ENCODE measurements at regions not wholly inside any gene's neighbourhood (a gene's known extent, or its start where the extent isn't known, plus 50 kb on each side); places are given as distances from the start of the nearest gene placed in this dataset.
"Not testable (repeated sequence)": the region's sequence is repeated elsewhere in the genome, so short reads cannot be mapped to it uniquely, and the experiment has no call there.

DNA sequence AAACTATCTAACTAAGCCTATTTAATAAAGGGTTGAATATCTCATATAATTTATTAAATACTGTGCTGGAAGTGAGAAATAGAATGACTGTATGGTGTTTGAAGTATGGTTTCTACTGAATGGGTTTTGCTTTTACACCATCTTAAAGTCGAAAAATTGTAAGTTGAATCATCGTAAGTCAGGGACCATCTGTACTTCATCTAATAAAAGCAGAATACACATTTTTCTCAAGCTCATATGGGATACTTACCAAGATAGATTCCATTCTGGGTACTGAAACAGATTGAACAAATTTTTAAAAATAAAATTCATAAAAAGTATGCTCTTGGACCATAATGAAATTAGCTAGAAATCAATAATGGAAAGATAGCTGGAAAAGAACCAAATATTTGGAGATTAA is 285.4 kb downstream of the CXCL12 start:
- DNase-seq = no peak

DNA sequence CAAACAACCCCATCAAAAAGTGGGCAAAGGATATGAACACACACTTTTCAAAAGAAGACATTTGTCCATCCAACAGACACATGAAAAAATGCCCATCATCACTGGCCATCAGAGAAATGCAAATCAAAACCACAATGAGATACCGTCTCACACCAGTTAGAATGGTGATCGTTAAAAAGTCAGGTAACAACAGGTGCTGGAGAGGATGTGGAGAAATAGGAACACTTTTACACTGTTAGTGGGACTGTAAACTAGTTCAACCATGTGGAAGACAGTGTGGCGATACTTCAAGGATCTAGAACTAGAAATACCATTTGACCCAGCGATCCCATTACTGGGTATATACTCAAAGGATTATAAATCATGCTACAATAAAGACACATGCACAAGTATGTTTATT is 288.7 kb downstream of the CXCL12 start:
- DNase-seq = not testable (repeated sequence)

DNA sequence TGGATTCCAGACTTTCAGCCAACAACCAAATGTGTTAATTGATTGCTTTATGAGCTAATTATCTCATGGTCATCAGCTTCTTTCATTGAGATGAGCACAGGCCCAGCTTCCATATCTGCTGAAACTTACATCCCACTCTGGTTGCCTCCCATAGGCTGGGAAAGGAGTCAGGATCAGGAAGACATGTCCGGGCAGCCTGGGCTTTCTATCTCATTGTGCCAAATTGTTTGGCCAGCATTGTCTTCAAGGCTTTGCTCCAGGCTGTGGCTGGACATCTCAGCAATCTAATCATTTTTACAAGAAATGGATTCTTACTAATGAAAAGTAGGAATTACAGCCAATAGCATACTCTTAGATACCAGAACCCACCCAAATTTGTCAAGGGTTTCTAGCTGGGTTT is 295.2 kb downstream of the CXCL12 start:
- no peak for DNase-seq

DNA sequence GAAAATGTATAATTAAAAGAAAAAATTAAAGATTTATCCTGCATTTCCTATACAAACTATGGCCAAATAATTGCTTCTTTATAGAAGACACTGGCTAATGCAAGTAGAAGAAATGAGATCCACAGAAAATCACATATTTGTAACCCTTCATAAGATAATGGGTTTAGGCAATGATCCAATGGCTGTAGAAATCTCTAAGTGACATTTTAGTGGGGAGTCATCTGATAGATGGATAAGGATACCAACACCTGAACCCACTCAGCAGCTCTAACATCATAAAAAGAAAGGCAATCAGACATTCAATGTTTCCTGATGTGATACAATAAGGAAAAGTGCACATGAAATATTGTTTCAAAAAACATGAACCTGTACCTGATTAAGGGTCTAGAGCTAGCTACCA is 297.5 kb downstream of the CXCL12 start:
- no peak for DNase-seq

DNA sequence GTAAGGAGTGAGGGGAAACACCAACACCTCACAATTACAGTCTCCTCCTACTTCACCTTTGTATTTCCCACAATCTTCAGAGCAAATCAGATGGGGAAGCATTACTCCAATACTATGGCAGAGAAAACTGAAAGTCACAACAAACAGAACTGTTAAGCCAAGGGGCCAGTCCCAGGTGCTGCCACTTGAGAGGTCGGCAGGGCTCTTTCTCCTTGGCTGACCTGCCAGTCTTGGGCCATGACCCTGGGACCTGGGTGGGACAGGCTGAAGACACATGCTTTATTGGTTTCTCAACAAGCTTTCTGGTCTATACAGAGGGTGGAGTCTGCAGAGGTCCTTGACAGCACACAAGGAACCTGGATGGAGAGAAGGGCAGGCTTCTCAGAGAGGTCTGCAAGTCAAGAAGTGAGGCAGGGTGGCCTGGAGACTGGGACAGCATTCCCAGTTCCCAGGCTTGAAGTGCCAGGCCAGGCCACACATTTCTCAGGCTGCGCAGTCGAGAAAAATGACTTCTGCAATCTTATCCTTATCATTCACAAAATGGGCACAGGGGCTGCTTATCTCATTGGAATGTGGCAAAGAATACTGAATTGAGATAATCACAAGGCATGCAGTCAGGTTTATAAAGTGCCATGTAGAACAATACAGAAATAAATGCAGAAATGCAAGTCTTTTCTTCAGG is 301.0 kb downstream of the CXCL12 start:
- no peak for DNase-seq

DNA sequence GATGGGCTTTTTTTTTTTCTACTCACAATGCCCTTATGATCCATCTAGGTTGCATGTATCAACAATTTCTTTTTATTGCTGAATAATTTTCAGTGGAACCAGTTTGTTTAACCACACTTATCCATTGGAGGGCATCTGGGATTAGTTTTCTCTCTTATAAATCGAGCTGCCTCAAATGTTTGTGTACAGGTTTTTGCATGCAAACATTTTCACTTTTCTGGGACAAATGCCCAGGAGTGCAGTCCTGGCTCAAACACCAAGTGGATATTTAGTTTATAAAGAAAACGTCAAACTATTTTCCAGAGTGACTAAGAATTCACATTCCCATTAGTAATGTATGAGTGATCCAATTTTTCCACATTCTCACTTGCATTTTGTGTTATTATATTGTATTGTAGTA is 313.4 kb downstream of the CXCL12 start:
- peak; percentile 68 for DNase-seq

DNA sequence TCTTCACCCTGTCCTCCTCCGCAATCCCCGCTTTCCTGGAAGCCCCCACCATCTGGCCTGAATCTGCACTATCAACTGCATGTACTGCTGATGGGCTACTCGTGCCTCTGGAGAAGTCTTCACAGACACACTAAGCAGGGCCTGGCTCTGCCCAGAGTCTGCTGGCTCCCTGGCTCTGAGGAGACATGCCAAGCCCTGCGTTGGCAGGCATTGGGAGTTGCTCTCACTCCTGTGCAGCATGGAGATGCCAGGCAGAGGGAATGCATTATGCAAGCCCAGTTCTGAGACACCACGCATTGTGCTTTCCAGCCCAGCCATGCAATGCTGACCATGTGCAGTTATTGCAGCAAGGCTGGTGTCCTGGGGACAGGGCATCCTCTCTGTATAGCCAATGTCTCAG is 314.6 kb downstream of the CXCL12 start:
- no peak for DNase-seq

DNA sequence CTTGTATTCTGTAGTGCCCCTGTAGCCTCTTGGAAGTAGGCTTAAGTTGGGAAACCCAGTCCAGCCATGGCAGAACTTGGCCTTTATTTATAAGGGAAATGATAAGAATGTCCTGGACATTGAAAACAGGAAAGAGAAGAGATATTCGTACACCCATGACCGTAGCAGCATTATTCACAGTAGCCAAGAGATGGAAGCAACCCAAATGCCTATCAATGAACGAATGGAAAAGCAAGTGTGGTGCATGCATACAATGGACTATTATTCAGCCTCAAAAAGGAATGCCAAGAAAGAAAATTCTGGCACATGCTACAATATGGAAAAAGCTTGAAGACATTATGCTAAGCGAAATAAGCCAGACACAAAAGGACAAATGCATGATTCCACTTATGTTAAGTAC is 315.3 kb downstream of the CXCL12 start:
- no peak for DNase-seq

DNA sequence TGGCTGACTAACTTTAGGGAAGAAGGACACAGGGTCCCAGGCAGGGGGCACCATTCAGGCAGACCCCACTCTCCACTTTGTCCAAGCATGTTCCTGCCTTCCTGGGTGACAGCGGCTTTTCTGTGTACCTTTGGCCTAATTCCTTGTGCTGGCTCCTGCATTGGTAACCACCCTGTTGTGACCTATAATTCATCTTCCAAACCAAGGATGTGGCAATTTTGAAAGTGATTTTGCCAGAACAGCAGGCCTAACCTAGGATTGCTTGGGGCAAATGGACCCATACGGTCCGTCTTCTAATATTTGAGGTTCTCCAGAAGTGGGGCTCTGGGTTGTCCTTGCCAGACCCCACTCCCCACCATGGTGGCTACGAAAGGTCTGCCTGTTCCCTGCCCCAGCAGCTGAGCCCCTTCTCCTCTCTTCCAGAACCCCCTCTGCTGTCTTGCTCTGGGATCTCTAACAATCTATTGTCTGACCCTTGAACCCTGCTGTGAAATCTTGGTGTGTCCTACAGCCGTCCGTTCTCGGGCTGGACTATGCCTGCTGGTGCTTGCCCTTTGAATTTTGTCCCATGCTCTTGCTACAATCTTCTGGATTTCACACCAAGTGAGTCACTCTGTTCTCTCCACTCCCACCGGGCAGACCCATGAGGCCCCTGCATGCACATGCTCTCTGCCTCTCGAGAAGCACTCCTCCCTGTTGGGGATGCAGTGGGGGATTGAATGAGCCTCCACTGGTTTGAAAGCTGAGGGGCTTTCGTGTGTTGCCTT is 316.0 kb downstream of the CXCL12 start:
- no peak for DNase-seq

DNA sequence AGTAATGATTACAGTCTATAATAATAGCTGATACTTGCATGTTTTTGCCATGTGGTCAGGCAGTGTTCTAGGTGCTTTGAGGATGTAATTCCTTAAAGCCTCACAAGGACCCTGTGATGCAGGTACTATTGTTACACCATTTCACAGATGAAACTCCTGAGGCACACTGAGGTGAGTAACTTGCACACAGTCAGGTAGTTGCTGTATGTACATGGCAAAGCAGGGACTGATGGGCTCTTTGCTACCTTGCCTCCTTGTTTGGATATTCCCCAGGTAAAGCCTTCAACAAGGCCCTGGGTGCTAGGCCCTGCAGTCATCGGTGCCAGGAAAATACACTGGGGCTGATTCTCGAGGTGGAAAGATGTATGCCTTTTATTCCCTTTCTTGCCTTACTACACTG is 317.5 kb downstream of the CXCL12 start:
- no peak for DNase-seq

DNA sequence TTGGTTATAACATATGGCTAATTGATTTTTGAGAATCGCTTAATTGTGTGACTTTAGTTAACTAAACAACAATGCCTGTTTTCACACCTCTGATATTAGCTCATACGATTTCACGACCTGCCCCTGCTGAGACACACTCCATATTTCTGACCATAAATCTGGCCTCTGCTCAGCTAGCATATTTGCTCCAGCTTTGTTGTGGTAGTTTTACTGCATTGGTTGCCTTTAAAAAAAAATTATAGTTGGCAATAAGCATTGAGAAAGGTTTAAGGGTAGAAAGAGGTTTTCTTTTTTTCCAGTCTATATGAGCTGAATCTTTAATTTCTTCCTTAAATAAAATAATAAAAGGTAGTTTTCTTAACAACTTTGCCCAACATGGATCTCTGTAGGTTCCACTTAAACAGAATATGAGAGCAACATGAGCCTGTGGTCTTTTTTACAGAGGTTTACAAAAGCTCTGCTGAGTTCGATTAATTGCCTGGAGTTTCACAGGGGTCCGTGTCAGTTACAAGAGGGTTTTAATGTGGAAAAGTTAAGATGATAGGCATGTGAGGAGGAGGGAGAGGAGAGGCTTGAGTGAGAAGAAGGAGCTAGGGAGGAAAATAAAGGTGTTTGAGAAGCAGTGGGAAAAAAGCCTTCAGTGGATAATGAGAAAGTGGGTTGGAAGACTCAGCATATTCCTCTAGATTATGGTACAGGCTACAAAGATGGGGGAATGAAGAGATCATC is 318.2 kb downstream of the CXCL12 start:
- peak; percentile 68 for DNase-seq

DNA sequence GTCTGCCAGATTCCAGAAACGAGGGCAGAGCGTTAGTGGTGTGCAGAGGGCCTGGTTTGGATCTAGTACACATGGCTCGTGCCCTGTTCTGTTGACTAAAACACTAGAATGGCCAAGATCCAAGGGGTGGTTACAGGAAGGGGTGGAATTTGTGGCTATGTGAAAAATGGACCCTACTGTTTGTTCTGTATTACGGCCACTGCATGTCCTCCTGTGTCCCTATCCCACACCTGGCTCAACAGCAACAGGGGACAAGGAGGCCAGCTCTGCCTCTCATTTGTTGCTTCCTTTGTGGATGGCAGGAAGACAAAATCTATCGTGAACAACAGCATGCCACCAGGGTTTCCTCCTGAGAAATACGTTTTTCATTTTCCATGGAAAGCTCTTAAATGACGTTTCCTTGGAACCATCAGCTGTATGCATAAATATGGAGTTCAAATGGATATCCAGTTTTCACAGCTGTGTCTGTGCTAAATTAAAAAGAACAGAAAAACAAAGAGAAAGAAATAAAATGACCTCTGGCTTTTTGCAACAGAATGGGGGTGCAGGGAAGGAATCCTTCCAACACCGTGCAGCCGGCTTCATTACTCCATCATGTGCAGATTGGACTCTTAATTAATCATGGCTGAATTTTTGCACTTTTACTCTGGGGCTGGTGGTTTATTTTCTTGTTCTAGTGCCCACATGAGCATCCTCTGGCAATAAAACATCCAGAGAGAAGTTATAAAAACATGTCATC is 318.9 kb downstream of the CXCL12 start:
- peak; percentile 74 for DNase-seq

DNA sequence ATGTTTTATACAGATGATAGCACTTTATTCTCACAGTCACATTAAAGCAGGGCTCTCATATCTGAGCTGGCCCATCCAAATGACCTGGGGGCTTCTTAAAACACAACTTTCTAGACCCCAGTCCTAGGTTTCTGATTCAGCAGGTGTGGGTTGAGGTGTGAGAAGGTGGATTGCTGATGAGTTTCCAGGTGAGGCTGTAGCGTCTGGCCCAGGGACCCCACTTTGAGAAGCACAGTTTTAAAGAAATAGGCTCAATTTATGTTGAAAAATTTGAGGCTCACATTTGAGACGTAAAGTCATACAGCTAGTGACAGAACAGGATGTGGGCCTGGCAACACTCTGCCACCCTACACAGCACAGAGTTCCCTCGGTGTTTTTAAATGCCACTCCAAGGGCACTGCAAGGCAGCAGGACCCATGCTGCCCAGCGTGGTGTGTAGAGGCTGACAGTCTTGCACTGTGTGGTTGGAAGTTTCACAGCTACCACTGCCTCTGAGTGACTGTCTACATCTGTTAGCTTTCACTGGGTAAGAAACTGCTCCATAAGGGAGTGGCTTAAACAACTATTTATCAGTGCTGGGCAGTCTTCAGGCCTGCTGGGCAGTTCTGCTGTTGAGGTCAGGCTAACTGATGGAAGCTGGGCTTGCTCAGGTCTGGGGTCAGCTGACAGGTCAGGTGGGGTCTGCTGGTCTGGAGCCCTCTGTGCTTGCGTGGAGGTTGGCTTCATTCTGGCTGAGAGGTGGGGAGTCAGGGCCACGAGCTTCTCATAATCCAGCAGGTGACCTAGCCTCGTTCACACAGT is 319.7 kb downstream of the CXCL12 start:
- DNase-seq = no peak

DNA sequence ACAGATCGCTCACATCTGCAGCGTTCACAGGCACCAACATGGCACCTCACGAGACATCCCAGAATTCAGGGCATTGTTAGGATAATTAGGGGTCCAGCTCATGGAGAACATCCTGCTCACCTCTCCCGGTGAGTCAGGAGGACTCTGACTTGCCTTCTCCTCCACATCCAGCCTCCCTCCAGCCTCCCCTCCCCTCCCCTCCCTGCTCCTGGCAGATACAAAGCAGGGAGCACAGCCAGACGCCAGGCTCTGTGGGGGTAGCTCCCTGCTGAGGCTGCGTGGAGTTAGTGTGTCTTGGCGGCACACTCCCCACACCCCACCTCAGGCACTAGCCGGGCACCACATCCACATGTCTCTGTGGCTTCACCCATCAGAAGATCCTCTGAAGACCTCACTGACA is 320.6 kb downstream of the CXCL12 start:
- no peak for DNase-seq

DNA sequence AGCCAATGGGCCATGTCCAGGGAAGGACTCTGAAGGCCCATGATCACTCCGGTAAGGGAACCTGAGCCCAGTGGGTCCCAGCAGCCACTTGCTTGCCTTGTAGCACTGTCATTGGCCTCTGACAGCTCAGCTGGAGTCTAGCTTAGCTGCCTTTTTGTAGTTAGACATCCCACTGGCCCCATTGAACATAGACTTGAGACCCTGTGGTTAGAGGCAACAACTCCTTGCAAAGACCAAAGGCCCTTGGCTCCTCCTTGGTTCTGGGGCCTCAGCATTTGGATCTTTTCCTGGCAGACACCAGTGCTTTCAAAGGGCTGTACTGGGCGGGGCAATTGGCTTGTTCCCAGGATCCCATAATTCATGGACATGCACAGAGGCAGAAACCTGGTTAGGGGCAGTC is 321.2 kb downstream of the CXCL12 start:
- DNase-seq = no peak

DNA sequence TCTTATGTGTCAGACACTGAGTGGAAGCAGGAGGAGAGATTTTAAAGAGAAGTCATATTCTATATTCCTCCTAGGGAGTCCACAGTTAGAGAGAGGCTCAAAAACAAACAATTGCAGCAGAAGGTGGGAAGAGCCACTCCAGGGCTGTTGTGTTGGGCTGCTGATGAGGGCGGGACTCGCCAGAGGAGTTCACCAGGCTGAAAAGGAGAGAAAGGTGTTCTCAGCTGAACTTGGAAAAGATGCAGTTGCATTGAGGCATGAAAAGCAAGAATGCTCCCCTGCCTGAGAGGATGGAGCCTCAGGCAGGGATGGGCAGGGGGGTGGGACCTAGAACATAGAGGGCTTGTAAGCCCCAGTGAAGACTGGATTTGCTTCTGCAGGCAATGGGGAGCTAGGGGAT is 324.2 kb downstream of the CXCL12 start:
- DNase-seq = no peak

DNA sequence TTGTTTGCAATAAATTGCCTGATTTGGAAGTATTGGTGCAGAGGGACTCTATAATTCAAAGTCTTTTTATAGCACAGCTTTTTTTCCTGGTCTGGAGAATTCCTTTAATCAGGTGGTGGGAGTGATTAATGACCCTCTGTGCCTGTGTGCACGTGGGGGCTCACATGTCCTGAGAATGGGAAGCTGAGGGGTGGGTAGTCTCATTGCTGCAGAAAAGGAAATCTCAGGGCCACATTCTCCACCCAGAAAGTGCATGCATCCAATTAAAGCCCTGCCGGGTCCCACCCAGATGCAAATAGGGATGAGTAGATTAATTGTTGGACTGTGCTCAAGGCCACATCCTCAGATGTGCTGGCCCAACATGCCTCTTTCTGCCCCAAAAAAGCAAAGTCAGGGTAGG is 324.7 kb downstream of the CXCL12 start:
- DNase-seq = no peak

DNA sequence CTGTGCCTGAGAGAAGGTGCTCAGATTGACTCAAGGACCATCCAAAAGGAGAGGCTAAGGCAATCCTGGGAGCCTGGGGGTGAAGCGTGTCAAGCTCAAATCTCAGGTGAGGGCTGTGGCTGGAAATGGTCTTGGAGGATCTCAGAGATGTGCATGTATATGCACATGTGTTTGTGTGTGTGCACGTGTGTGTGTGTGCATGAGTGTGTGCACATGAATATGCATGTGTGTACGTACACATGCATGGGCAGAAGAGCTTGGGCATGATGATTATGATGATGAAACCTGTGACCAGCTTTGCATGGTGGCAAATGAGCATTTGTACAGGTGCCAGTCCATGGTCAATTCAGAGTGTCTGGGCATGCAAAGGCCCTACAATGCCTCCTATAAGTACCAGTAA is 326.6 kb downstream of the CXCL12 start:
- no peak for DNase-seq

DNA sequence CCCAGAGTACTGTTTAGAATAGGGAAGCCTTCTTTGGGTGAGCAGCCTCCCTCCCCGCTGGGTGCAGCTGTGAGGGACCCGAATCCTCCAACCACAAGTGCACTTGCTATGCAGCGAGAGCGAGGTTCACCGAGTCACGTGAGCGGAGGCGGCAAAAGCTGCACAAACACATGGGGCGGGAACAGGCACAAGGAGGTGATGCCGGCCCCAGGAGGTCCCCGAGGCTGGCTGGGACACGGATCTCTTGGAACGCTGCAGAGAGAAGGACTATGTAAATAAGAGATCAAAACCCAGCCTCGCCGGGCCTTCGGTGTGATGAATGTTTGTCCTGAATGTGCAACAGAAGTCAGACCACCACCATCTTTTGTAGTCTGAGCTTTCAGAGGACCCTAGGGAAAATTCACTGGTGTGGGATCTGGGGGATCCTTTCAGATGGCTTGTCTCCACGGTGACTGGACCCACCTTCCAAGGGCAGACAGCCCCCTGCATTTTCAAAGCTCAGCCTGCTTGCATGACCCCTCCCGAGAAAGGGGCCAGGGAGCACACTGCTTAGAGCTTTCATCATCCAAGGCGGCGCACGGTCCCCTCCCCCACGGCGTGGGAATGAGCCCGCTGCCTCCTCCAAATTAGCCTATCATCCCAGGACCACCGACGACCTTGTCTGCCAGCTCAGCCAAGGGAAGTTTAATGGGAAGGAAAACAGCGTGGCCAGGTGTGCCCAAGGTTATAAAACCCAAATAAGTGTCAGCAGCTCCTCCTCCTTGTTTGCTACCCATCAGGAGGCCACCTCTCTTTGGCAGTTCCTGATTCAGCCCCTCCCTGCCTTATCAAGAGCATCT is 327.7 kb downstream of the CXCL12 start:
- DNase-seq = no peak

DNA sequence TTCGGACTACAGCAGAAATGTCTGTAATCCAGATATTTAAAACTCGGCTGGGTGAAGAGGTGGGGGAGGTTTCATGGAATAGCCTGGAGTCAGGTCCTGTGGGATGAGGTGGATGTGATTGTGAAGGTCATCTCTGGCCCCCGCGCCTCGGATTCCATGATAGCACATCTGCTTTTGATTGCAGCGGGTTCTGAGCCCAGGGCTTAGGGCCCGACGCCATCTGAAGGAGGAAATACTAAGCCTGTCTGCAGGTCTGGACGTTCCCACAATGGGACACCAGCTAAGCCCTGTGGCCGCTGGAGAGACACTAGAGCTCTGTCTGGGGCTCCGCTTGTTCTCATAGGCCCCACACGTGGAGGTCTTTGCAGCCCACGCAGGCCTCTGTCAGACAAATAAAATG is 328.7 kb downstream of the CXCL12 start:
- DNase-seq = no peak

DNA sequence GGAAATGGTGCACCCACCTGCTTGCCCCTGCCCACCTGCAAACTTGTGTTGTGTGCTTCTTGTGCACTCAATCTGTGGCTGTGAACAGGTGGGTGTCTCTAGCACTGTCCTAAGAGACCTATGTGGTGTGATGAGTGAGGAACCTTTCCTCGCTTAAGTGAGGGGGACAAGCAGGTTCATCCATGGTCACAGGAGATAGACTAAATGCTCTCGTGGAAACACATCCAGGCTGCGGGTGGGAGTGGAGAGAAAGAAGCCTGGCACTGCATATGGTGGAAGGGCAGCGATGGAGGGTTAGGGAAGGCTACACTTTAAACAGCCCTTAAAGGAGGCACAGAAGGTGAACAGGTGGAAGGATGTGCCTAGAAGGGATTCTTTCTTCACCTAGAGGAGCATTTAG is 330.9 kb downstream of the CXCL12 start:
- no peak for DNase-seq

All from skin of body (tissue), 1 donor.